ENCODE measurements at regions not wholly inside any gene's neighbourhood (a gene's known extent, or its start where the extent isn't known, plus 50 kb on each side); places are given as distances from the start of the nearest gene placed in this dataset.

GRCh38 chr7:13041368-13041988 is 354.0 kb downstream of the ARL4A start:
- TF ChIP-seq CTCF (IDR thresholded peaks at IDR 0.05; ENCODE audit: low read depth, low read length, poor library complexity, severe bottlenecking), result no peak
- TF ChIP-seq EZH2phosphoT487 (IDR thresholded peaks at IDR 0.05; ENCODE audit: borderline replicate concordance, low read length), result no peak

Data from DOHH2 (cell line).